Ovary (tissue), 7 donors: ENCODE measurements at regions not wholly inside any gene's neighbourhood (a gene's known extent, or its start where the extent isn't known, plus 50 kb on each side); places are given as distances from the start of the nearest gene placed in this dataset.

Experiments used
- DNase-seq, 5 donors: peaks; one replicate each; pipeline ENCODE4 v3.0.0-alpha.2; 2019 to 2020
- H3K27ac ChIP-seq, 2 donors: fragments of 200-600 bp; one replicate each; pipeline versions ENCODE4 v1.5.1 to v1.8.0; 2019 to 2022
- H3K27me3 ChIP-seq: fragments of 200-600 bp; one replicate; pipeline ENCODE4 v1.8.0; 2022
- H3K36me3 ChIP-seq: fragments of 200-600 bp; sonication (generic); one replicate; pipeline ENCODE4 v1.5.1; 2019
- H3K4me1 ChIP-seq: one replicate; pipeline ENCODE4 v1.8.1; 2013; ENCODE audit warnings: mild to moderate bottlenecking, moderate library complexity; ENCODE audit not compliant: insufficient read depth
- H3K4me3 ChIP-seq: fragments of 200-600 bp; sonication (generic); one replicate; pipeline ENCODE4 v1.5.1; 2017
- H3K9me3 ChIP-seq, 2 donors: fragments of 200-600 bp in 1 of 2; sonication (generic) in 1 of 2; one replicate each; pipeline versions ENCODE4 v1.5.1 to v1.8.1; 2013 to 2019; ENCODE audit warnings: mild to moderate bottlenecking in 1 of 2, moderate library complexity in 1 of 2
- EP300 ChIP-seq: sonication (generic); formaldehyde crosslinking; IDR thresholded peaks from one replicate; pipeline ENCODE4 v1.6.1; 2017; ENCODE audit warnings: antibody characterized with exemption
- POLR2A ChIP-seq: fragments of 450-650 bp; IDR thresholded peaks from one replicate; pipeline ENCODE4 v1.6.1; 2017; ENCODE audit warnings: antibody characterized with exemption, mild to moderate bottlenecking, moderate library complexity
- WGBS, 3 donors: extraction: QIAGEN DNeasy Blood & Tissue Kit in 1 of 3; methylation state at CpG; one replicate each; pipeline versions ENCODE4 v1.1.5 to v1.1.7; 2013 to 2017; 5-methylcytosine and 5-hydroxymethylcytosine counted together
- intact Hi-C, 4 donors: fragments of 100-400 bp; cut with DNase I; formaldehyde crosslinking; loops; one replicate each; pipeline versions ENCODE4 v1.11.0 to v1.15.1; 2022 to 2023
- TF ChIP-seq, protein P1 (sequence below), 3 donors: fragments of 450-650 bp in 2 of 3; fragments of 200-600 bp in 1 of 3; IDR thresholded peaks; one replicate each; pipeline versions ENCODE4 v1.5.1 to v1.8.0; 2016 to 2022; ENCODE audit warnings: antibody characterized with exemption in 3 of 3, mild to moderate bottlenecking in 1 of 3
- donor health status: DM: no; HTN: no; CAD: no; lungs with moderate emphysema.
- donor health status: DM: no; HTN: no; CAD: no.
- donor health status: Bipolar disorder and iron deficiency.
- donor health status: DM: no; HTN: no; CAD: no.
- donor health status: DM: yes; HTN: yes; CAD: no.

- peaks cover 0 to 4% of the 10 kb centered on the region in 2 donors for H3K9me3 ChIP-seq
- H3K4me1 ChIP-seq: no peaks in the 10 kb centered on the region
- intact Hi-C loops: no loop called here
- no peak for DNase-seq
- H3K27ac ChIP-seq: no peak overlapping the region
- H3K27me3 ChIP-seq: no peaks in the 10 kb centered on the region
- WGBS, 3 donors: 49 to 63% (median 58%) methylated on average over 16 of the region's 16 CpGs
- H3K36me3 ChIP-seq: no peaks in the 10 kb centered on the region
- TF ChIP-seq, protein P1, sequence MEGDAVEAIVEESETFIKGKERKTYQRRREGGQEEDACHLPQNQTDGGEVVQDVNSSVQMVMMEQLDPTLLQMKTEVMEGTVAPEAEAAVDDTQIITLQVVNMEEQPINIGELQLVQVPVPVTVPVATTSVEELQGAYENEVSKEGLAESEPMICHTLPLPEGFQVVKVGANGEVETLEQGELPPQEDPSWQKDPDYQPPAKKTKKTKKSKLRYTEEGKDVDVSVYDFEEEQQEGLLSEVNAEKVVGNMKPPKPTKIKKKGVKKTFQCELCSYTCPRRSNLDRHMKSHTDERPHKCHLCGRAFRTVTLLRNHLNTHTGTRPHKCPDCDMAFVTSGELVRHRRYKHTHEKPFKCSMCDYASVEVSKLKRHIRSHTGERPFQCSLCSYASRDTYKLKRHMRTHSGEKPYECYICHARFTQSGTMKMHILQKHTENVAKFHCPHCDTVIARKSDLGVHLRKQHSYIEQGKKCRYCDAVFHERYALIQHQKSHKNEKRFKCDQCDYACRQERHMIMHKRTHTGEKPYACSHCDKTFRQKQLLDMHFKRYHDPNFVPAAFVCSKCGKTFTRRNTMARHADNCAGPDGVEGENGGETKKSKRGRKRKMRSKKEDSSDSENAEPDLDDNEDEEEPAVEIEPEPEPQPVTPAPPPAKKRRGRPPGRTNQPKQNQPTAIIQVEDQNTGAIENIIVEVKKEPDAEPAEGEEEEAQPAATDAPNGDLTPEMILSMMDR (IDR thresholded peaks at IDR 0.05): no peak
- TF ChIP-seq POLR2A (no peak), EP300 (no peak)
- no peak overlapping the region for H3K4me3 ChIP-seq
Observed at GRCh38 chr9:14418941-14419937, 105.3 kb upstream of the NFIB start.

GRCh38 chr9:14418301-14418940 is 104.5 kb upstream of the NFIB start:
- intact Hi-C loops: no loop called here

DNA sequence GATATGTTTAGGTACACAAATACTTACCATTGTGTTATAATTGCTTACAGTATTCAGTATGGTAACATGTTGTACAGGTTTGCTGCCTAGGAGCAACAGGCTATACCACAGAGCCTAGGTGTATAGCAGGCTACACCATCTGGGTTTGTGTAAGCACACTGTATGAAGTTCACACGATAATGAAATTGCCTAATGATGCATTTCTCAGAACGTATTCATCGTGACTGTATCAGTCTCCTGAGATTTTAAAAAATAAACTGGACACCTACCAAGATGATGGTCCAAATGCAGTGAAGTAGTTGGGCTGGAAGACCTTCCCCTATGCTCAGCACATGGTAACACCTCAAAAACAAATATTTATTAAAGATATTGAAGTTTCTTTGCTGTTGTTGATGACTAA is 103.3 kb upstream of the NFIB start:
- Histone ChIP-seq H3K4me1 (no peaks in the 10 kb centered on the region), H3K36me3 (no peaks in the 10 kb centered on the region), H3K27me3 (no peaks in the 10 kb centered on the region), H3K4me3 (no peak overlapping the region), H3K27ac (no peak overlapping the region), H3K9me3 (peaks cover 0 to 4% of the 10 kb centered on the region in 2 donors)
- no peak for DNase-seq
- WGBS, 3 donors: 67 to 86% (median 73%) methylated on average over 3 of the region's 3 CpGs
- intact Hi-C loops: no loop called here
- TF ChIP-seq EP300 (no peak), POLR2A (no peak)
- TF ChIP-seq, protein P1 (IDR thresholded peaks at IDR 0.05): no peak

More at GRCh38 chr9:14418301-14418940, 104.5 kb upstream of the NFIB start:
- DNase-seq: no peak
- Histone ChIP-seq H3K4me1 (no peaks in the 10 kb centered on the region), H3K27ac (no peak overlapping the region), H3K9me3 (peaks cover 0 to 4% of the 10 kb centered on the region in 2 donors), H3K27me3 (no peaks in the 10 kb centered on the region), H3K36me3 (no peaks in the 10 kb centered on the region), H3K4me3 (no peak overlapping the region)
- no peak for TF ChIP-seq EP300
- TF ChIP-seq POLR2A: no peak
- TF ChIP-seq, protein P1 (IDR thresholded peaks at IDR 0.05): no peak
- WGBS, 3 donors: 65 to 72% (median 66%) methylated on average over 5 of the region's 5 CpGs

GRCh38 chr9:14415947-14416346 is 102.0 kb upstream of the NFIB start:
- WGBS, 3 donors: 31 to 86% (median 84%) methylated on average over 1 of the region's 1 CpG
- H3K4me3 ChIP-seq: no peak overlapping the region
- intact Hi-C loops: no loop called here
- TF ChIP-seq POLR2A: no peak
- TF ChIP-seq, protein P1 (IDR thresholded peaks at IDR 0.05): no peak
- TF ChIP-seq EP300: no peak
- no peak for DNase-seq
- H3K27ac ChIP-seq: no peak overlapping the region
- peaks cover 0 to 4% of the 10 kb centered on the region in 2 donors for H3K9me3 ChIP-seq
- no peaks in the 10 kb centered on the region for H3K27me3 ChIP-seq
- no peaks in the 10 kb centered on the region for H3K4me1 ChIP-seq
- no peaks in the 10 kb centered on the region for H3K36me3 ChIP-seq
